Jurkat, Clone E6-1 (cell line): ENCODE measurements at regions not wholly inside any gene's neighbourhood (a gene's known extent, or its start where the extent isn't known, plus 50 kb on each side); places are given as distances from the start of the nearest gene placed in this dataset.

Source experiments
- DNase-seq: peaks from one replicate; pipeline ENCODE4 v3.0.0-alpha.2; 2011; ENCODE audit warnings: low read depth, low spot score
- H3K4me3 ChIP-seq: 2 replicates; pipeline ENCODE4 v1.5.1; 2011; ENCODE audit warnings: mild to moderate bottlenecking, low read length, control low read depth, moderate library complexity

- no peak for DNase-seq
These were observed 191.2 kb downstream of the ACTL7B start for GRCh38 chr9:108664309-108665255.

DNA sequence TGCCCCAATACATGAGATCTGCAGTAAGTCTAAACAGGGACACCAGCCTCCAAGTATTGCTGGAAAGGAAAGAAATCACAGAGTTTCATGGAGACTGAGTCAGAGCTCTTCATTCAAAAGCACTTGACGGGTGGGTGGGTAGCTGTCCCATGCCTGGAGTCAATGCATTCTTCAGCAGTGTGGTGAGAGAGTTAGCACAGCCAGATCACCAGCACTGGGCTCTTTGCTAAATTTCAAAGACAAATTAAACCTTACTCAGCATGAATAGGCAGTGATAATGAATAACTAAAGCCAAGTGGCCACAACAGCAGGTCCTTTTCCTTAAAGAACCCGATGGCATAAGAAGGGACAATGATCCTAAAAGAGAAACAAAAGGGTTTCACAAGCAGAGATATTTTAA is 192.4 kb downstream of the ACTL7B start:
- no peak overlapping the region for H3K4me3 ChIP-seq
- DNase-seq = no peak

More at GRCh38 chr9:108664309-108665255, 191.2 kb downstream of the ACTL7B start:
- H3K4me3 ChIP-seq = no peak overlapping the region

DNA sequence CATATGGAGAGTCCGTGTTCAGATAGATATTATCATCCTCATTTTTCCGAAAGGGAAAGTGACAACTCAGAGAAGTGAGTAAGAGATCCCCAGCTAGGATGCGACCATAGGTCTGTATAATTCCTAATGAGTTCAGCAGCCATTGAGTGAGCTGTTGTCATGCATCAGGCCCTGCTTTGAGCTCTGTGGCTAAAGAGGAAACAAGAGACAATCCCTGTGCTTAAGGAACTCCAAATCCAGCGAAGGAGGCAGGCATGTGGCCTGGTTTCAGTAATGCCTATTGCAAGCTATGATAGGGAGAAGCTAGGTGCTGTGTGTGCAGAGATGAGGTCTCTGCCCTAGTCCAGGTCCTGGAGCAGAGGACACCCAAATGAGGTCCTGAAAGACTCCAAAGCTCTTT is 192.8 kb downstream of the ACTL7B start:
- no peak overlapping the region for H3K4me3 ChIP-seq
- DNase-seq = no peak

DNA sequence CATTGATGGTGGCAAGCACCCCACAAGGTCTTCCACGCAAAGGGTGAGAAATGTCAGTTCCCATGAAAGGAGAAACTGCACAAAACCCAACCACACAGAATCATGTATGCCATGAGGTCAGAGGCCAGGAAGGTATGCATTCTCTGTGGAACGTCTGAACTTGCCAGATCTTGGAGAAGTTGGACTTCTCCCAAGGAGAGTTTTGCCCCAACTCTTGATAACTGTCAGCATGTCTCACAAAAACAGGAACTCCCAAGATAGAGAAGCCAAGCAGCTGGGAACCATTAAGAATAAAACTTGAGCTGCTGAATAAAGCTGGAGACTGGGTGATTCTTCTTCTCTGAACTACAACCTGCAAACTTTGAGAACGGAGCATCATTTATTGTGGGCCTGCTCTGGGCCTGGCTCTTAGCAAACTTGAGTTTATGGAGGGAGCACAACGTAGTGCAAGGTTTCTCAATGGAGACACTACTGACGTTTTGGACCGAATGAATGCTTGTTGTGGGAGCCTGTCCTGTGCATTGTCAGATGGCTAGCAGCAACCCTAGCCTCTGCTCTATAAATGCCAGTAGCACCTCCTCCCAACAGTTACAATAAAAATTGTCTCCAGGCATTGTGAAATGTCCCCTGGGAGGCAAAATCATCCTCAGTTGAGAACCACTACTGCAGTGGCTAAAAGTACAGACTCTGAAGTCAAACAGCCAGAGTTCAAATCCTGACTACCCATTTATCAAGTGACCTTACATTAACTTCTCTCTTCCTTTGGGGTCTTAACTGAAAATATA is 193.5 kb downstream of the ACTL7B start:
- DNase-seq = no peak
- H3K4me3 ChIP-seq = no peak overlapping the region

GRCh38 chr9:108656566-108656965 is 199.2 kb downstream of the ACTL7B start:
- H3K4me3 ChIP-seq = no peak overlapping the region
- DNase-seq = no peak

GRCh38 chr9:108655818-108656217 is 200.0 kb downstream of the ACTL7B start:
- H3K4me3 ChIP-seq = no peak overlapping the region
- no peak for DNase-seq

DNA sequence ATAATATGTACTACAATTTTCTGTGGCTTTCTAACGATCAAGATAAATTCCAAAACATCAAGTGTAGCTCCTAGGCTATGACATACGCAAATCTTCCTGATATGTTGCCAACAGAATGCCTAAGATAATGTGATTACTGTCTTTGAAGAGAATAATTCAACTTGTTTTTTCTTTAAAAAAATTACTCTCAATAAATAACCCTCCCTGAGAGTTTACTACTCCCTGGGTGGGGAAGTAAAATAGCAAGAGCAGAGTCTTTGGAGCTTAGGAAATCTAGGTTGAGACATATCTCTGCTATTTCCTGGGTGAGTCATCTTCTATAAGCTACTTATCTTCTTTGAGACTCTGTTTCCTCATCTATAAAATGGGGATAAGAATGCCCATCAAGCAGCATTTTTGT is 201.2 kb downstream of the ACTL7B start:
- H3K4me3 ChIP-seq = no peak overlapping the region
- no peak for DNase-seq

- no peak overlapping the region for H3K4me3 ChIP-seq
- no peak for DNase-seq
These were observed 202.9 kb downstream of the ACTL7B start for GRCh38 chr9:108652851-108653250.

GRCh38 chr9:108650826-108651225 is 205.0 kb downstream of the ACTL7B start:
- no peak for DNase-seq
- no peak overlapping the region for H3K4me3 ChIP-seq

DNA sequence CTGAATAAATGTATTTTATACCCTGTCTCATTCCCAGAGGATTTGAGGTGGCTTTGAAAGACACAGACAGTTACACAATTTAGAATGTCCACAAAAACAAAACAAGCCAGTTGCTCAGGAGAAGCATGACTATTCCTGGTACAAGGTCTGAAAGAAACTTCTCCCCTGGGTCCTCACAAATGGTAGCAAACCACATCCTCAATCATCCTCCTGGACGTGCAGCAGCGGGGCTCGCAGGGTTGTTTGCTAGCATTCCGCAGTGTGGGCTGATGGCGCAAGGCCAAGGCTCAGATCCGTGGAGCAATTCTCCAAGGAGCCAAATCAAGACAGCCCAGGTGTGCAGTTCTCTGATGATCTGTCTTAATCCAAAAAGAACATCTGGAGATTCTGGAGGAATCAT is 210.3 kb downstream of the ACTL7B start:
- no peak for DNase-seq
- no peak overlapping the region for H3K4me3 ChIP-seq

DNA sequence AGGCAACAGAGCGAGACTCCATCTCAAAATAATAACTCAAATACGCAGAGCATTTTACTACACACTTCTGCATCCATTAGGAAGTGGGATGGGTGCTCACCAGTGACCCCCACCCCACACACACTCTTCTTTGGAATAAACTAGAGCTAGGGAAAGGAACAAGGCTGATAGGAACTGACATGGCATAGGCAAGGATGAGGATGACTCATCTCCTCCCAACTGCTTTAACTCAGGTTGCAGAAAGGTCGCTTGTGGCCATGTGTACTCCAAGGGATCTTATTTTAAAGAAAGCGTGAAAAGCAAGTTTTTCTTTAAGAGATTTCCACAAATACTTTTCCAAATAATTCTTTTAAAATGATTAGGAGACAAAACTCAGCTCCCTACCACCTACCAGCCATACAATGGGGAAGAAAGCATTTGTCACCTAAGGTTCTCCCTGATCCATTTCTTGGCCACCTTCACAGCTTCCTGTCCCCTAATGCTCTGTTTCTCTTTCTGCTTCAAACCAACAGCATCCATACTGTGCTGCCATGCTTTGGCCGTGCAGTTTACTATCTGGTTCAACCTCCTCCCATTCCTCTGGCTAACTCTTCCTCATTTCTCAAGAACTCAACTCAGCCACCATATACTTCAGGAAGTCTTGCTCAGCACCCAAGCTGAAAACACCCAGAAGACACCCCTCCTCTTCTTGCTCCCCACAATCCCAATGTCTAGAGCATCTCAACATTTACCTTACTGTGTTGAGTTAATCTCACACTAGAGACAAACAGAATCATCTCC is 211.9 kb downstream of the ACTL7B start:
- DNase-seq = no peak

GRCh38 chr9:108642871-108643270 is 212.9 kb downstream of the ACTL7B start:
- no peak for DNase-seq
- H3K4me3 ChIP-seq = no peak overlapping the region

More for the DNA sequence above, 211.9 kb downstream of the ACTL7B start:
- H3K4me3 ChIP-seq = no peak overlapping the region

GRCh38 chr9:108640230-108640629 is 215.6 kb downstream of the ACTL7B start:
- no peak overlapping the region for H3K4me3 ChIP-seq
- no peak for DNase-seq

DNA sequence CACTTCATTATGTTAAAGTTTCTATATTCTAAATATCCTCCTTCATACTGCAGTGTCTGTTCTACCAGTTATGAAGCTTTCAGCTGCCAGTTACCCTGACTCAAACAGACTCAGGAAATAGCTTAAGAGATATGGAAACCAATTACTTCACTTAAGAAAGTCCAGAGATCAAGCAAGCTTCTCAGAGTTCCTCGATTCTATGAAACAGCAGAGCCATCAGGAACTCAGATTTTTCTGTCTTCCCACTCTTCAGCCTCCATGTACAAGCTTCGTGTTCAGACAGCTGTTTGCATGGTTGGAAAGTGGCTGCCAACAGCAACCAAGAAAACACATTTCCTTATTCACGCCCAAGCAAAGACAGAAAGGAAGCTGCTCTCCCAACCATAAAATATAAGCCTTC is 216.1 kb downstream of the ACTL7B start:
- no peak overlapping the region for H3K4me3 ChIP-seq
- no peak for DNase-seq

GRCh38 chr9:108639091-108639490 is 216.7 kb downstream of the ACTL7B start:
- H3K4me3 ChIP-seq = no peak overlapping the region
- no peak for DNase-seq

DNA sequence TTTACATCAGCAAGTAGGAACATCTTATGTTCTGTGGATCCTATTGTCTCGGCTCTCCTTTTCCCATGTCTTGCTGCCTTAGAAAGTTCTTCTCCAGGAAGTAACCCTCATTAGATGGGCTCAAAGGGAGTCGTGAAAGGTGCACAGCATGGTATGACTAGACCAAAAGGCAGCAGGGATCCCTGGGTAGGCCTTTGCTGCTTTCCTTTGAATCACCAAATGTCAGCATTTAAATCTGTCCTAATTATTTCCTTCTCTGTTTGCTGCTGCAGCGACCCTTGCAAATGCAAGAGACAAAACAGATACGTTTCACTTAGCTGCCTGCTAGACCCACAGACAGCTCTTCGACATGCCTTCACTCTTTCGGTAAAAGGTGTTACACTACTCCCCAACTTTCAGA is 218.4 kb downstream of the ACTL7B start:
- H3K4me3 ChIP-seq = no peak overlapping the region
- no peak for DNase-seq

- H3K4me3 ChIP-seq = no peak overlapping the region
- DNase-seq = no peak
These were observed 219.8 kb downstream of the ACTL7B start for GRCh38 chr9:108636013-108636412.

DNA sequence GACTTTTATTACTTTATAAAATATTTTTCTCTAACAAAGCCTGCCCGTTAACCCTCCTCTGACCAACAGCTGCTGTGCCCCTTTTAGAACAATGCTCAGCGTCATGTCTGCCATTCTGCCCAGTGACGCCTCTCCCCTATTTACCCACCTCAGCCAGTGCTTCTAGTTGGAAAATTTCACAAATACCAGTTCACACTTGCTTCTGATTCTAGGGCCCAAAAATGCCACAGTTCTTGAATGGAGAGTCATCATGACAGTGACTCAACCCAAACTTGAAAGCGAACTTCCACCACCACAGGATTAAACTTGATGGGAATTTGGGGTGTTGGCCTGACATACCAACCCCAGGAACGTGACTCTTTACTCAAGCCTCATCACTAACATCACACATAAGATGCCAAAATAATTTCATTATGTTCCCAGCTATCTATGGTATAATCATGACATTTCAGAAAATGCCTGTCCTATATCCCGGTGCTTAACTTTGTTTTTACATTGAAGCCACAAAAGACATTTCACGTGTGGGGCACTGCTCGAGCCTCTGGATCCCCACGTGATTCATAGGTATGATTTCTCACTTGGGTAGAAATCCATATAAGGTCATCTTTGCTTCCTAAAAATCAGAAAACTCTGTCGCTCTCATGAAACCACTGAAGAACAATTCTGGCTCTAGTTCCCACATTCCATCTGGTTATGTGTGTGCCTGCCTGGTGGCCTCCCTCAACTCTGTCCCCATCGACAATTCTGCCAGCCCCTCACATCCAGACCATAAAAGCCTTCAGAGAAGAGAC is 220.9 kb downstream of the ACTL7B start:
- no peak for DNase-seq
- no peak overlapping the region for H3K4me3 ChIP-seq

GRCh38 chr9:108634204-108634603 is 221.6 kb downstream of the ACTL7B start:
- no peak for DNase-seq

More at GRCh38 chr9:108634204-108634603, 221.6 kb downstream of the ACTL7B start:
- H3K4me3 ChIP-seq = no peak overlapping the region
